ENCODE measurements at regions not wholly inside any gene's neighbourhood (a gene's known extent, or its start where the extent isn't known, plus 50 kb on each side); places are given as distances from the start of the nearest gene placed in this dataset.
"Not testable (repeated sequence)": the region's sequence is repeated elsewhere in the genome, so short reads cannot be mapped to it uniquely, and the experiment has no call there.

DNA sequence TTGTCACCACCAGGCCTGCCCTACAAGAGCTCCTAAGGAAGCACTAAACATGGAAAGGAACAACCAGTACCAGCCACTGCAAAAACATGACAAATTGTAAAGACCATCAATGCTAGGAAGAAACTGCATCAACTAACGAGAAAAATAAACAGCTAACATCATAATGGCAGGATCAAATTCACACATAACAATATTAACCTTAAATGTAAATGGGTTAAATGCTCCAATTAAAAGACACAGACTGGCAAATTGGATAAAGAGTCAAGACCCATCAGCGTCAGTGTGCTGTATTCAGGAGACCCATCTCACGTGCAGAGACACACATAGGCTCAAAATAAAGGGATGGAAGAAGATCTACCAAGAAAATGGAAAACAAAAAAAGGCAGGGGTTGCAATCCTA is 77.0 kb upstream of the SAMSN1 start:
- TF ChIP-seq POLR2AphosphoS5 (IDR thresholded peaks at IDR 0.05; ENCODE audit: low read depth, low read length); TAF1 (IDR thresholded peaks at IDR 0.05; ENCODE audit: borderline replicate concordance, low read depth, low read length): not testable (repeated sequence)
